Keratinocyte (primary cell): ENCODE measurements at regions not wholly inside any gene's neighbourhood (a gene's known extent, or its start where the extent isn't known, plus 50 kb on each side); places are given as distances from the start of the nearest gene placed in this dataset.

Experiments used
- EZH2 ChIP-seq: IDR thresholded peaks from one replicate; pipeline ENCODE4 v1.6.1; 2012; ENCODE audit warnings: inconsistent platforms, mild to moderate bottlenecking, low read length, moderate library complexity
- TF ChIP-seq, protein P1 (sequence below), 3 experiments: IDR thresholded peaks in 1 of 3; conservative IDR thresholded peaks in 1 of 3; optimal IDR thresholded peaks in 1 of 3; 2 replicates in 2 of 3; 3 replicates in 1 of 3; pipeline versions ENCODE3 to v1.5.1; 2011; ENCODE audit warnings: low read length in 3 of 3, mild to moderate bottlenecking in 3 of 3, moderate library complexity in 2 of 3, control low read depth in 1 of 3, inconsistent platforms in 1 of 3; ENCODE audit not compliant: insufficient read depth in 2 of 3; ENCODE audit errors: extremely low read depth in 1 of 3

DNA sequence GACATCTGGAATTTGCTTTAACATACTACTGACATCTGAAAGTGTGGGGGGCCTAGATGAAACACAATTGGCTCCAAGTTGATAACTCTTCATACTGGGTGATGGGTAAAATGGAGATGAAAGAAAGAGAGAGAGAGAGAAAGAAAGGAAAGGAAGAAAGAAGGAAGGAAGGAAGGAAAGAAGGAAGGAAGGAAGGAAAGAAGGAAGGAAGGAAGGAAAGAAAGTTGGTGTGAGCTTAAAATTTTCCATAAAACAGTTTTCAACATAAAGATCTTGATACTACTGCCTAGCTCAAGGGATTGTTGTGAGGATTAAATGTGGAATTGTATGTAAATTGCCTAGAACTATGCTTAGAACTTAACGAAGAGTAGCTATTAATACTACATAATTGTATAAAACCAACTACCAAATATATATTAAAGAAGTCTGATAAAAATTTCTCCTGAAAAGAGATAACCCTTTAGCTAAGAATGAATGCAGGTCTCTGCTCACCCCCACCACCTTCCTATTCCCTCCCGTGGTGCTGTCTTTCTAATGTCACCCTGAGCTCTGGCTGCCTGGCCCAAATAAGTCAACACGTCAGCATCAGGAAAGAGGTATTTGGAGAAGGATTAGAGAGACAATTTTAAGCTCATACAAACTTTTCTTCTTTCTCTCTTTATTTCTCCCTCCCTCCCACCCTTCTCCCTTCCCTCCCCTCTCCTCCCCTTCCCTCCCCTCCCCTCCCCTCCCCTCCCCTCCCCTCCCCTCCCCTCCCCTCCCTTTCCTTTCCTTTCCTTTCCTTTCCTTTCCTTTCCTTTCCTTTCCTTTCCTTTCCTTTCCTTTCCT lies 89.3 kb upstream of the SGIP1 start:
- TF ChIP-seq, protein P1, sequence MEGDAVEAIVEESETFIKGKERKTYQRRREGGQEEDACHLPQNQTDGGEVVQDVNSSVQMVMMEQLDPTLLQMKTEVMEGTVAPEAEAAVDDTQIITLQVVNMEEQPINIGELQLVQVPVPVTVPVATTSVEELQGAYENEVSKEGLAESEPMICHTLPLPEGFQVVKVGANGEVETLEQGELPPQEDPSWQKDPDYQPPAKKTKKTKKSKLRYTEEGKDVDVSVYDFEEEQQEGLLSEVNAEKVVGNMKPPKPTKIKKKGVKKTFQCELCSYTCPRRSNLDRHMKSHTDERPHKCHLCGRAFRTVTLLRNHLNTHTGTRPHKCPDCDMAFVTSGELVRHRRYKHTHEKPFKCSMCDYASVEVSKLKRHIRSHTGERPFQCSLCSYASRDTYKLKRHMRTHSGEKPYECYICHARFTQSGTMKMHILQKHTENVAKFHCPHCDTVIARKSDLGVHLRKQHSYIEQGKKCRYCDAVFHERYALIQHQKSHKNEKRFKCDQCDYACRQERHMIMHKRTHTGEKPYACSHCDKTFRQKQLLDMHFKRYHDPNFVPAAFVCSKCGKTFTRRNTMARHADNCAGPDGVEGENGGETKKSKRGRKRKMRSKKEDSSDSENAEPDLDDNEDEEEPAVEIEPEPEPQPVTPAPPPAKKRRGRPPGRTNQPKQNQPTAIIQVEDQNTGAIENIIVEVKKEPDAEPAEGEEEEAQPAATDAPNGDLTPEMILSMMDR (optimal IDR thresholded peaks at IDR 0.05 in 1 of 3, IDR thresholded peaks at IDR 0.05 in 1 of 3, conservative IDR thresholded peaks at IDR 0.05 in 1 of 3; ENCODE audit: extremely low read depth in 1 of 3, insufficient read depth in 2 of 3, low read length in 3 of 3): no peak
- TF ChIP-seq EZH2: no peak
